ENCODE measurements at regions not wholly inside any gene's neighbourhood (a gene's known extent, or its start where the extent isn't known, plus 50 kb on each side); places are given as distances from the start of the nearest gene placed in this dataset.
A peak's percentile ranks its signal among the peaks of the same experiment; 100 is the strongest.

GRCh38 chr2:237214030-237214675 is 128.5 kb downstream of the COPS8 start:
- POLR2A ChIA-PET (ENCODE audit: low non-redundant PET), result no interaction called here
- no peak for DNase-seq (ENCODE audit: low spot score)
- BruUV-seq (replicated peaks), result no TSS peak

GRCh38 chr2:237214963-237215362 is 129.3 kb downstream of the COPS8 start:
- no TSS peak for BruUV-seq (replicated peaks)

More at GRCh38 chr2:237214030-237214675, 128.5 kb downstream of the COPS8 start:
- intact Hi-C loops (cut with micrococcal nuclease; ENCODE audit: unreplicated experiment), result no loop called here
- CTCF ChIA-PET, result no interaction called here
- TF ChIP-seq EZH2 (IDR thresholded peaks at IDR 0.05; ENCODE audit: borderline replicate concordance, low read depth, low read length, poor library complexity, severe bottlenecking) (no peak), CTCF (conservative IDR thresholded peaks at IDR 0.05; ENCODE audit: low read depth, low read length) (no peak)
- Histone ChIP-seq H3K36me3 (ENCODE audit: insufficient read depth, low read length, poor library complexity, severe bottlenecking) (no peaks in the 10 kb centered on the region), H3K27ac (ENCODE audit: low read depth, low read length, poor library complexity, severe bottlenecking) (no peak overlapping the region), H3K27me3 (replicated peaks; ENCODE audit: insufficient read depth, low read depth, low read length, poor library complexity) (no peaks in the 10 kb centered on the region), H3K4me1 (ENCODE audit: insufficient read depth, low read length, poor library complexity, severe bottlenecking) (peaks cover 19% of the 10 kb centered on the region), H3K9me3 (ENCODE audit: low read depth, low read length, poor library complexity, severe bottlenecking) (no peaks in the 10 kb centered on the region), H3K4me3 (ENCODE audit: low read depth, low read length, poor library complexity, severe bottlenecking) (no peak overlapping the region)

GRCh38 chr2:237217995-237218616 is 132.4 kb downstream of the COPS8 start:
- CTCF ChIA-PET, result interaction anchor here (0.6 kb wide), 1 partner anchor 60 kb away, joined by 13 read pairs; no protein-coding TSS in a partner anchor
- BruUV-seq (replicated peaks), result no TSS peak
- Histone ChIP-seq H3K27ac (ENCODE audit: low read depth, low read length, poor library complexity, severe bottlenecking) (peak overlapping the region; percentile 76), H3K9me3 (ENCODE audit: low read depth, low read length, poor library complexity, severe bottlenecking) (no peaks in the 10 kb centered on the region), H3K36me3 (ENCODE audit: insufficient read depth, low read length, poor library complexity, severe bottlenecking) (no peaks in the 10 kb centered on the region), H3K4me3 (ENCODE audit: low read depth, low read length, poor library complexity, severe bottlenecking) (no peak overlapping the region), H3K27me3 (replicated peaks; ENCODE audit: insufficient read depth, low read depth, low read length, poor library complexity) (no peaks in the 10 kb centered on the region), H3K4me1 (ENCODE audit: insufficient read depth, low read length, poor library complexity, severe bottlenecking) (peaks cover 35% of the 10 kb centered on the region)
- intact Hi-C loops (cut with micrococcal nuclease; ENCODE audit: unreplicated experiment), result loop anchor here (5.0 kb wide), 1 partner anchor 64 kb away; no protein-coding TSS in a partner anchor
- POLR2A ChIA-PET (ENCODE audit: low non-redundant PET), result no interaction called here
- DNase-seq (ENCODE audit: low spot score), result peak; percentile 80
- TF ChIP-seq CTCF (conservative IDR thresholded peaks at IDR 0.05; ENCODE audit: low read depth, low read length), result no peak
- no peak for TF ChIP-seq EZH2 (IDR thresholded peaks at IDR 0.05; ENCODE audit: borderline replicate concordance, low read depth, low read length, poor library complexity, severe bottlenecking)

More at GRCh38 chr2:237214963-237215362, 129.3 kb downstream of the COPS8 start:
- intact Hi-C loops (cut with micrococcal nuclease; ENCODE audit: unreplicated experiment), result loop anchor here (5.0 kb wide), 1 partner anchor 67 kb away; no protein-coding TSS in a partner anchor
- ChIA-PET POLR2A (ENCODE audit: low non-redundant PET) (no interaction called here), CTCF (no interaction called here)
- DNase-seq (ENCODE audit: low spot score), result no peak
- Histone ChIP-seq H3K36me3 (ENCODE audit: insufficient read depth, low read length, poor library complexity, severe bottlenecking) (no peaks in the 10 kb centered on the region), H3K27ac (ENCODE audit: low read depth, low read length, poor library complexity, severe bottlenecking) (no peak overlapping the region), H3K4me1 (ENCODE audit: insufficient read depth, low read length, poor library complexity, severe bottlenecking) (peaks cover 19% of the 10 kb centered on the region), H3K27me3 (replicated peaks; ENCODE audit: insufficient read depth, low read depth, low read length, poor library complexity) (no peaks in the 10 kb centered on the region), H3K9me3 (ENCODE audit: low read depth, low read length, poor library complexity, severe bottlenecking) (no peaks in the 10 kb centered on the region), H3K4me3 (ENCODE audit: low read depth, low read length, poor library complexity, severe bottlenecking) (no peak overlapping the region)
- TF ChIP-seq EZH2 (IDR thresholded peaks at IDR 0.05; ENCODE audit: borderline replicate concordance, low read depth, low read length, poor library complexity, severe bottlenecking) (no peak), CTCF (conservative IDR thresholded peaks at IDR 0.05; ENCODE audit: low read depth, low read length) (no peak)

Data from A673 (cell line).